Inflammatory macrophage (primary cell): ENCODE measurements at regions not wholly inside any gene's neighbourhood (a gene's known extent, or its start where the extent isn't known, plus 50 kb on each side); places are given as distances from the start of the nearest gene placed in this dataset.
"Not testable (repeated sequence)": the region's sequence is repeated elsewhere in the genome, so short reads cannot be mapped to it uniquely, and the experiment has no call there.

Source experiments
- DNase-seq, 2 donors: peaks; one replicate each; pipeline ENCODE4 v3.0.0-alpha.2; 2020 to 2022

DNA sequence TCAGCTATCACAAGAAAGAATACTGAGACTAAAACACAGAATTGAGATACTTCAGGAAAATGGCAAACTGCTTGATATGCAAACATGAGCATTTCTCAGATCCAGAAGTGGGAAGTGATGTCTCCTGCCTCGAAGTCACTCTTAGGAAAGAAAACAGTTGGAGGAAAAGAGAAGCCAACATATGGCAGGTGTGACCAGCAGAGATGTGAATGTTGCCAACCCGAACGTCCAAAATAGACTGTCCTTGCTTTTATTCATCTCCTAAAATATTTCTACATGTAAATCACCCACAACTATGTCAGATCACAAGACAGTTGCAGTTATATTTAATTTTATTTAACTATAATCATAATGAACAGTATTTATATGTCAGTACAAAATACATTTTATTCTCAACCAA is 687.6 kb downstream of the GALC start:
- no peak for DNase-seq

DNA sequence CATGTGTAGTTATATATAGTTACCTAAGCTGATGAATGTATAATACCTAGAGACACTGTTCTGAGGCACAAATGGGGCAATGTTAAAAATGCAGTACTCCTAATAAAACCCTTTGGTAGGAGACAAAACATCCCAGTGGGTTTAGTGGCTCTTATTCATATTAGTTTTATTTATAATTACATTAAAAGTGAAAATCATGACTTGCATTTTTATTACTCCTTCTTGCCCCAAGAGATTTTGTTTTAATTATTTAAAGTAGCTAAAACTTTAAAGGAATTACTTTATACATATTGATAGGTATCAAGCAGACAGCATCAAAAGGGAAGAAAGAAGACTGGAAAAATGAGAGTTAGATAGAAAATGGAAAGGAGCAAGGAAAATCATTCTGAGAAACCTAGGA is 688.6 kb downstream of the GALC start:
- no peak for DNase-seq

DNA sequence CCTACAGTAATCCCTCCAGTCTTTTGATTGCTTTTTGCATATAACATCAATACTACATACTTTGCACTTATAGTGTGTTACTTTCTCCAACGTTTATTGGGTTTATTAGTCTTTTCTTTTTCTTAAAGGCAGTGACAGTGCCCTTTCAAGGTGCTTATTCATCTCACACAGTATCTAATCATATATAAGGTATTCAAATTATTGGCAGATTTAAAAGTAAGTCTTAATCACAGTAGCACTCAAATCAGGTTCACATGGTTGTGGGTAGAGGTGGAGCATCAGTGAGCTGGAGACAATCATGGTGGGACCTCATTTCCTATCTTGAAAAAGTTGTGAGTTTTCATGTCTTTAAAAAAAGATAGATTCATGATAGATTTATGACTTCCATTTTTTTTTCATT is 706.2 kb downstream of the GALC start:
- no peak for DNase-seq

DNA sequence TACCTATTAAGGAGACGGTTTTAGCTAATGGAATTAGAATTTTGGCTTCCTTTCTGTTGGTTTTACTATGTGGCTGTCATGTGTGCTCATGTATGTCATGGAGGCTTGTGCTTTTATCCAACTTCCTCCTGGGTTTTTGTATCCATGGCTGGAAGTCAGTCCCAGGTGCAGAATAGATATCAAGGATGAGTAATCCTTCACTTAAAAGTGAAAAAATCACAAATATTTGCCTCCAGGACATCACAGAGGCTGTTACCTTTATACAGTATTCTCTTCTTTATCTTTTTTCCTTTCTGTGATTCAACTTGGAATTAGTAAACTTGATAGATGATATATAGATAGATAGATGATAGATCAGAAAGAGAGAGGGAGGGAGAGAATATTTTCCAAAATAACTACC is 706.8 kb downstream of the GALC start:
- no peak for DNase-seq

DNA sequence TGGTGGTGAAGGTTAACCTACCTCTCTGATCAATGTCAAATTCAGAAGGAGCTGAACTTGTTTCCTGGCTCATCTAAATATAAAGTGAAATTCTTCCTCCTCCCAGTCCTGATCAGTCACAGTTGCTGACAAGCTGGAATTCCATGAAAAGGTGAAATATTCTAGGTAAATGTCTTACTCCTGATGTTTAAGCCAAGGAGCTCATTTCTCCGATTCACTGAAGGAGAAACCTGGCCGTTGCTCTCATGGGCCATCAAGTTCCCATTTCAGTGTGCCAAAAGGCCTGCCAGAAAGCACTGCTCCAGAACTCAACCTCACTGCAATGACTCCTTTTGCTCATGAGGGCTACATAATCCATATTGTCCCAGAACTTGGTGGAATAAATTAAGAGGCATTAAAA is 707.5 kb downstream of the GALC start:
- DNase-seq = no peak

DNA sequence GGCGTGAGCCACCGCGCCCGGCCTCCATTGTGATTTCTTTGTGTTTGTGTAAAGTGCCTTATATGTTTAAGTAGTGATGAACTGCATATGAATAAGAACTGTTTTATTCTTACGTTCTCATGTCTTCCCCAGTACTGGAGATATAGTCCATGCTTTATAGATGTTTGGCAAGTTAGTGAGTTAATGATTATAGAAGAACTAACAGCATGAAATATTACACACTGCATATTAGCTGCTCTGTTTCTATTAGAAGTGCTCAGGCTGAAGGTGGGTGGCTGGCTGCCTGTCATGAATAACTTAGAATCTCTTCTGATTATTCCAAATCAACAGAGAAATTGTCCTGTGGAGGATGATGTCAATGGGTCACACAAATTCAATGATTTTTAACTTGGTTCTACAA is 709.4 kb downstream of the GALC start:
- DNase-seq = no peak

DNA sequence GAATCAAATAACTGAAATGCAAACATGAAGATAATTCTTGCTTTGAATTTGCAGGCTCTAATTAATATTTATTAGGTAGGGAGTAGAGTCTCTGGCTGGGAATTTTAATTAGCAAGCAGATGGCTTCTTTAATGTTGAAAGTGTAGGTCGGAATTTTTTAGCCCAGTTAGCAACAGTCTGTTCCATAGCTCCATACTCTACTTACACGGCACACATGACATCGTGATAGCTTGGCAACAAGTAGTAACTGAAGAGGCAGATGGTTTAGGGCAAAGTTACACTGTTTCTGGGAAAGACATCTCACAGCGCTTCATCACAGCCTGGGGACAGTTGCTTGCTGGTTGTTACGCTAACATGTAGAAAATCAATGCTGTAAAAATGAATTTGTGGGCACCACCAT is 710.7 kb downstream of the GALC start:
- no peak for DNase-seq

DNA sequence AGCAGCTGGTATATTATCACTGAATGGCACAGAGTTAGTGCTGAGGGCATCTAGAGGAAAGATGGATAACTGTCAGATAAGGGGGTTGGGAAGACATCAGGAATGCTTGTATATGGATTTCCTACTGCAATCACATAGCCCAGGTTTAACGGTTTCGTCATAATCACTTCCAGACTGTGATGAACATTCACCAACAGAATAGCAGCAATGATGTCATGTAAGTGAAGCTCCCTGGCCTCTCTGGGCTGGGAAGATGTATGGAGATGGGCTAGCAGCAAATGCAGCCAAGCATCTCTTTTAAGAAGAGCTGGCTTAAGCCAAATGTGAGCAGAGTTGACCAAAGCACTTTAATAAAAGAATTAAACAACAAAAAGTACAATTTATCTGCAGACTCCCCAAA is 714.6 kb downstream of the GALC start:
- DNase-seq = no peak

DNA sequence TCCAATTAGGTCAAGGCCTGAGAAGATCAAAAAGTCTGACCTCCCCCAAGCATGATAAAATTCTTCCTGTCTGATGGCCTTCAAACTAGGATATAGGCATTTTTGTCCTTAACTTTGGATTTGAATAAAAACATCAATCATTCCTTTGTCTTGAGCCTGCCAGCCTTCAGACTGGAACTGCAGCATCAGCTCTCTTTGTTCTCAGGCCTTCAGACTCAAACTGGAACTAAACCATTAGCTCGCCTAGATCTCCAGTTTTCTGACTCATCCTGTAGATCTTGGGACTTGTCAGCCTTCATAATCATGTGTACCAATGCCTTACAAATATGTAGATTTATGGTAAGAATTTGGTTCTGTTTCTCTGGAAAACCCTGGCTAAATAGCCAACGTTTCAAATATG is 721.7 kb downstream of the GALC start:
- no peak for DNase-seq

DNA sequence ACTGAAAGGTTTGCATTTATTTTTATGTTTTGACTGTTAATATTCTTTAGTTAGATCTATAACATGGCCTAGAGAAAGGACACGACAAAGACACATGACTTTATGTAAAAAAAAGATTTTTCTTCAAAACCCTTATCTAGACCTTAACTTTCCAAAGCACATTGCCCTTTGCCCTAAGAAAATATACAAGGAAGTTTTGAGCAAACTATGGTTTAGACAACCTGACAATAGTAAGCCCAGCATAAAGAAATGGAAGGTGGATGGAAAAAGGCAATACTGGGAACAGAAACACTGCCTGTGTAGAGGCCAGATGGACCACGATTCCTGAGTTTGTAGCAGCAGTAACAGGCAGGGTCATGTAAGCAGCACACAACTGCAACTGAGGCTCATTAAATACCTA is 724.0 kb downstream of the GALC start:
- no peak for DNase-seq

DNA sequence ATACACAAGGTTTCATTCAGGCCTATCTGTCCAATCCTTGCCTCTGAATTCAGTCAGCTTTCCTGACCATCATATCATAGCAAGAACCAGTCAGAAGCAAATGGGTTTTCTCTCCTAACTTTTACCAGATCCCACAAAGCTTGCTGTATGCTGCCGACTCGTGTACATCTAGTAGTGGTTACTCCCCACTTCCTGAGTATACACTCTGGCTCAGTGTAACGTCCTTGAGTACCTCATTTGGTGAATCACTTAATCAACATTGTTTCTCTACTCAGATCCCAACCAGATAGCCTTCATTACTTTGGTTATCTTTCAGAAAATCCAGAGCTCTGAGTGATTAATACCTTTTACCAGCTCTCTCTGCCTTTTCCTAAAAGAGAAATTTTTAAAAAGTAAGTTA is 728.2 kb downstream of the GALC start:
- DNase-seq = no peak

DNA sequence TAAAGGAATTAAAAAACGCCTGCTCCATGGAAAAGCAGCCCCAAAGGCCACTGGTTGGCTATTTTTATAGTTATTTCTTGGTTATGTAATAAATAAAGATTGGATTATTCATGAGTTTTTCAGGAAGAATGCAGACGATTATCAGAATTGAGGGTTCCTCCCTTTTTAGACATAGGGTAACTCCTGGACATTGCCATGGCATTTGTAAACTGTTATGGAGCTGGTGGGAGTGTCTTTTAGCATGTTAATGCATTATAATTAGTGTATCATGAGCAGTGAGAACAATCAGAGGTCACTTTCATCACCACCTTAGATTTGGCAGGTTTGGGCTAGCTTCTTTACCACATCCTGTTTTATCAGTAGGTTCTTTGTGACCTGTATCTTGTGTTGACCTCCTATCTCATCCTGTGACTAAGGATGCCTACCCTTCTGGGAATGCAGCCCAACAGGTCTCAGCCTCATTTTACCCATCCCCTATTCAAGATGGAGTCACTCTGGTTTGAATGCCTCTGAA is 728.7 kb downstream of the GALC start:
- no peak for DNase-seq

DNA sequence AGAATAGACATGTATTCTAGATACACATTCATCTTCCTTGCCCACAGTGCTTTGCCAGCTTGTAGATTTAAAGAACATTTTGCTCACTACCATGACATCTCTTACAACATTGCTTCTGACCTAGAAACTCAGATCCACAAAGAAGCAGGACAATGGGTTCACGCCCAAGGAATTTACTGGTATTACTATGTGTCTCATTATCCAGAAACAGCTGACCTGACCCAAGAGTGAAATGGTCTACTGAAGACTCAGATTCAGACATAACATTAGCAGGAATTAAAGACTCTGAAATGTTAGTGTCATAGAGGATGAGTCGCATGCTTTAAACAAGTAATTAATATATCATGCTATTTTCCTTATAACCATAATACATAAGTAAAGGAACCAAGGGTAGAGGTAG is 731.4 kb downstream of the GALC start:
- no peak for DNase-seq

DNA sequence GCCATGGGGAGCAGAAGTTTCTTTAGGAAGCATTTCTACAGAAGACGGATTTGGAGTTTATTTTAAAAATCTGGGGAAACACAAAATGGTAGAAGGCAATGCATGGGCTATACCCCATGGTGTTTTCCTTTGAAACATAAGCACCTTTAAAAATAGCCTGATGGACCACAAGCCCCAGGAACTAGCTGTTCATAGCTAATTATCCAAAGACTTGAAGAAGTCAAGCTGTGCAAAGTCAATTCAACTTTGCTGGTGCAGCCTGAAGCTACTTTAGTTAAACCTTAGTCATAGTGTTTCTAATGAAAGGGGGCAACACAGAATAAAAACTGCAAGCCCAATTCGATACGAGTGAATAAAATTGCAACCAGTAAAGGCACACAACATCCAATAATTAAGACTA is 732.5 kb downstream of the GALC start:
- no peak for DNase-seq

DNA sequence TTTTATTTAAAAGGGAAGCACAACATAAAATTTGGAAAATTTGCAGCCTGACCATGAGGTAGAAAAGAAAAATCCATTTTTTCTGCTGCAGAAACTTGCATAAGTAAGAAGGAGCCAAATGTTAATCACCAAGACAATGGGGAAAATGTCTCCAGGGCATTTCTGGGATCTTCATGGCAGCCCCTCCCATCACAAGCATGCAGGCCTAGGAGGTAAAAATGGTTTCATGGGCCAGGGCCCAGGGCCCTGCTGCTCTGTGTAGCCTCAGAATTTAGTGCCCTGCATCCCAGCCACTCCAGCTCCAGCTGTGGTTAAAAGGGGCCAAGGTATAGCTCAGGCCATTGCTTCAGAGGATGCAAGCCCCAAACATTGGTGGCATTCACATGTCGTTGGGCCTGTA is 735.6 kb downstream of the GALC start:
- no peak for DNase-seq

DNA sequence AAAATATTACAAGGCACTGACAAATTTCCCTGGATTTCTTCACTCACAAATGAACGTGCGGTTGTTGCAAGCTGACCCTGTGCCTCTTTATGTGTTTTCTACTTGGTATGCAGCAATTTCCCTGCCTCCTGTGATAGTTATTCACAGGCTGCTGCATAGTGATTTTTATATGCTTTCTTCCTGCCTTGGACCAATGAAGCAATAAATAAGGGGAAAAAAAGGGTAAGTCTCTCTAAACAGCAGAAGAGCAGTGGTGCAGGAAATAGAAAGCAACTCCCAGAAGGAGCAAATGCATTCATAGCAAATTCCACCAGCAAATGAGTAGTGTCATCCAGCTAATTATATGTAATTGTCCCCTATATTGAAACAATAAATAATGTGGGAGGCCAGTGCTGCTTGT is 737.9 kb downstream of the GALC start:
- DNase-seq = no peak

DNA sequence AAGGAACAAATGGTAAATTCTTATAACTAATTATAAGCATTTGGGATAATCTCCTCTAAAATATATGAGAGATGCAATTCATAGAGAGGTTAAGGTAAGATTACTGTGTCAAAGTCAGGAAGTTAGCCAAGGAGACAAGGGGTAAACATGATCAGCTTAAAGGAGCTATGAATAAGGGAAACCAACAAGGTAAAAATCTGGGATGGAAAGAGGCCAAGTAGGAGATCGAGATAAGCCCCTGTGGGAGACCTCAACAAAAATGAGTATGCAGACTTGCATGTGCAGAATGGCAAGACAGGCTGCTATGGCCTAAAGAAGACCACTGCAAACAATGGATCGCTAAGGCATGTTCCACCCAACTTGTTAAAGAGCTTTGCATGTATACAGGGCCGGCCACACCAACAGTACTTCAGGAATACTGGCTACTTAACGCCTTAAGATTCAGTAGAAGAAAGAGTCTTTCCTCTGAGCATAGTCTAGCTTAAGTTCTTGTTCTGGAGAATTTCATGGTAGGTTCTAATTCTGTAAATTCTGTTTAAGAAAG is 738.6 kb downstream of the GALC start:
- DNase-seq = no peak

DNA sequence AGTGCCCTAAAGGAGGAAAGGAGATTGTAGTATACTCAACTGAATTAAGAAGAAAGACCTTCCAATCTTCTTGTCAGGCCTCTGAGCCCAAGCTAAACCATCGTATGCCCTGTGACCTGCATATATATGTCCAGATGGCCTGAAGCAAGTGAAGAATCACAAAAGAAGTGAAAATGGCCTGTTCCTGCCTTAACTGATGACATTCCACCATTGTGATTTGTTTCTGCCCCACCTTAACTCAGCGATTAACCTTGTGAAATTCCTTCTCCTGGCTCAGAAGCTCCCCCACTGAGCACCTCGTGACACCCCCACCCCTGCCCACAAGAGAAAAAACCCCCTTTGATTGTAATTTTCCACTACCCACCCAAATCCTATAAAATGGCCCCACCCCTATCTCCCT is 739.2 kb downstream of the GALC start:
- not testable (repeated sequence) for DNase-seq

DNA sequence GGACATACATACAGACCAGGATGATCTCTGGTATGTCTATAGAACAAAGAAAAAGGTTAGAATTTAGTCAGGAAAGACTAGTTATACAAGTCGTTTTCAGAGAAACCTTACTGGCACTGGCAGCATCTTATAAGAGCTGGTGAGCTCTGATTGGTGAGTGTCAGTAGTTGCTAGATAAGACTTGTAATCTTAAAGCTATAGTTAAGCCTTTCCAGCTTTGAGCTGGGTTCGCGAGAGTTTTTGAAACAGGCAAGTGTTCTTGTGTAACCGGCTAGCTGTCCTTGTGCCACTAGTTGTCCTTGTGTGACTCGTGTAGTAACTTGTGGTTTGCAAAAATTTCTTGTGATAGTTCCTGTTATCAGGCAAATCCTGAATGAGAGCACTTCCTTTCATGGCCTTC is 740.9 kb downstream of the GALC start:
- DNase-seq = no peak

DNA sequence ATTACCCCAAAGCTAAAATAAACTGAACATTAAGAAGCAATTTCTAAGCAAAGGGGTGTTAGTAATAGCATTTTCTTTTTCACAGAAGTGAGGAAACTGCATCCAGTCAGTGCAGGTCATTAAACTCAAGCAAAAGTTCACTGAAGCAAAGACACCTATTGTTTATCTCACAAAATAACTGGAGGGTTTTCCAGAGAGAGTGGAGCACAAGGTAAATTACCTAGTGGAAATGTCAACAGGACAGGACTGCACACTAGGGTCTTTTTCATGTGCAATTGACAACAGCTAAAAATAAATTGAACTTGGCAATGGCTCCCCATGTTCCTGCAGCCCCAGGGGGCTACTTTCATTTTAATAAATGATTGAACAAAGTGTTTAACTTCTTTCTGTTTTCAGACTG is 742.0 kb downstream of the GALC start:
- no peak for DNase-seq

DNA sequence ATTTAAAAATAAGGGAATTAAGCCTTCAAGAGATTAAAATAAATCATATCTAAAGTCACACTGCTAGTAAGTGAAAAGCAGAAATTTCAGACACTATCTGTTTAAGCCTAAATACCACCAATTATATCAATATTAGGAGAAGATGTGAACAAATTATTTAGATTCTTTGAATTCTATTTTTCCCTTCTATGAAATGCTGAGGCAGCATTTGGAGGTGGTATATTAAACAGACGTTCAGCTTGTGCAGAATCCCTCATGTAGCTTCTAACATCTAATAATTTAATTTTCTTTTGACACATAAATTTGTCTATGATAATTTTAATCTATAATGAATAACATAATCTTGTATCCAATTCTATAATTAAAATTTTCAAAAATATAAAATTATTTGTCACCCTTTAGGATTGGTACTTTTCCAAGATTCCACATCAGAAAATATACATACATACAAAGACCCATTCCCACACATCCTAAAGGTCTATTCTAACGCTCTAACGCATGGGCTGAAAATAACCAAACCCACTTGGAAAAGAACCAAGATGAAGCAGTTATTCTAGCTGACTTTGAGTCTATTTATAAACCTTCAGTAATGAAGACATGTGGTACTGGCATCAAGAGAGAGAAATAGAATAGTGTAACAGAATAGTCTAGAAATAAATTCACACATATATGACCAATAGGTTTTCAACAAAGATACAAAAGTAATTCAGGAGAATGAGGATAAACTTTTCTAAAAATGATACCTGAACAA is 751.8 kb downstream of the GALC start:
- DNase-seq = no peak

DNA sequence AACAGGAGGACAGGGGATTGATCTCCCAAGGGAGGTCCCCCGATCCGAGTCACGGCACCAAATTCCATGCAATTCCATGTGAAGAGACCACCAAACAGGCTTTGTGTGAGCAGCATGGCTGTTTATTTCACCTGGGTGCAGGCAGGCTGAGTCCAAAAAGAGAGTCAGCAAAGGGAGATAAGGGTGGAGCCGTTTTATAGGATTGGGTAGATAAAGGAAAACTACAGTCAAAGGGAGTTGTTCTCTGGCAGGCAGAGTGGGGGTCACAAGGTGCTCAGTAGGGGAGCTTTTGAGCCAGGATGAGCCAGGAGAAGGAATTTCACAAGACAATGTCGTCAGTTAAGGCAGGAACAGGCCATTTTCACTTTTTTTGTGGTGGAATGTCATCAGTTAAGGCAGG is 752.7 kb downstream of the GALC start:
- DNase-seq = not testable (repeated sequence)

DNA sequence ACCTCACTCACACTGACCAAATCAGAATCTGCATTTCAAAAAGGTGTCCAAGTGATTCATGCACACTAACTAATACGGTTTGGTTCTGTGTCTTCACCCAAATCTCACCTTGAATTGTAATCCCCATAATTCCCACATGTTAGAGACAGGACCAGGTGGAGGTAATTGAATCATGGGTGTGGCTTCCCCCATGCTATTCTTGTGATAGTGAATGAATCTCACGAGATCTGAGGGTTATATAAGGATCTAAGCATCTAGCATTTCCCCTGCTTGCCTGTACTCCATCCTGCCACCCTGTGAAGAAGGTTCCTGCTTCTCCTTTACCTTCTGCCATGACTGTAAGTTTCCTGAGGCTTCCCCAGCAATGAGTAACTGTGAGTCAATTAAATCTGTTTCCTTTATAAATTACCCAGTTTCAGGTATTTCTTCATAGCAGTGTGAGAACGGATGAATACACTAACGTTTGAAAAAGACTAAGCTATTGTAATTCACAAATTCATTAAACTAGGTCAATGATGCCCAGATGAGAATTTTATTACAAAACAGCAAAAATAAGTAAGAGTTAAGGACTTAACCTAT is 759.1 kb downstream of the GALC start:
- DNase-seq = no peak

DNA sequence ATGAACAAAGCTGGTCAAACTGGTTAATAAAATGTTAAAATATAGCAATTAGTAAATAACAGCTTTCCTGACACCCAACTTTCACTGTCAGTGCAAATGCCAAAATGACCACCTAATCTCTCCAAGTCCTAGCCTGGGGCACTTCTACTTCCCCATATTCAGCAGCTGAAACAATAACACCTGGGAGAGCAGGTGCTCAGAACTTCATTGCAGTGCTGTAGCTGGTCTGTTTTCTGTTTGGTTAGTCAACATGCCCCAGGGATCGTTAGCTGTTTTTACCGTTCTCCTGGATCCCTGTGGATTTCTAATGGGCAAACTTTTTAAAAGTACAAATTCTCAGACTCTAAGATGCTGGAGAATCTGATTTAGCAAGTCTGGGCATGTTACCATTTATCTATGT is 759.7 kb downstream of the GALC start:
- no peak for DNase-seq
